Activated naive CD8-positive, alpha-beta T cell treated with anti-CD3 and anti-CD28 coated beads, Interleukin-2, amount 10 ng/mL, durations not matched to agents 7 days and 5 days (primary cell): ENCODE measurements at regions not wholly inside any gene's neighbourhood (a gene's known extent, or its start where the extent isn't known, plus 50 kb on each side); places are given as distances from the start of the nearest gene placed in this dataset.
A peak's percentile ranks its signal among the peaks of the same experiment; 100 is the strongest.

Experiments
- ATAC-seq: fragments of 150-1000 bp; cut with Tn5 transposase; one replicate; pipeline ENCODE4 v1.10.0; 2021; ENCODE audit warnings: low read depth, moderate library complexity
- POLR2A ChIA-PET: fragments of 350-600 bp; sonication (Branson Sonifier 250); formaldehyde crosslinking; loops from one replicate; lab custom pipeline; 2021; ENCODE audit warnings: antibody characterized with exemption; lab: Charles Lee
- DNase-seq: peaks from one replicate; pipeline ENCODE4 v3.0.0; 2021
- H3K27ac Mint-ChIP-seq: one replicate; pipeline ENCODE4 v1.8.0; 2022; ENCODE audit warnings: mild to moderate bottlenecking, mixed read lengths
- H3K27me3 Mint-ChIP-seq: one replicate; pipeline ENCODE4 v1.8.0; 2022; ENCODE audit warnings: mild to moderate bottlenecking, moderate library complexity, mixed read lengths
- H3K36me3 Mint-ChIP-seq: one replicate; pipeline ENCODE4 v1.8.0; 2021; ENCODE audit warnings: mild to moderate bottlenecking, mixed read lengths
- H3K4me1 Mint-ChIP-seq: one replicate; pipeline ENCODE4 v1.8.0; 2021; ENCODE audit warnings: mixed read lengths
- H3K4me3 Mint-ChIP-seq: one replicate; pipeline ENCODE4 v1.8.0; 2022; ENCODE audit warnings: mild to moderate bottlenecking, moderate library complexity, mixed read lengths
- H3K9me3 Mint-ChIP-seq: one replicate; pipeline ENCODE4 v1.8.0; 2021; ENCODE audit warnings: mixed read lengths

GRCh38 chr1:189834813-189835212 is 642.9 kb downstream of the BRINP3 start:
- Mint-ChIP-seq H3K9me3 (peaks cover 4% of the 10 kb centered on the region), H3K4me1 (no peaks in the 10 kb centered on the region), H3K27ac (no peak overlapping the region), H3K4me3 (no peak overlapping the region), H3K27me3 (no peaks in the 10 kb centered on the region), H3K36me3 (no peaks in the 10 kb centered on the region)
- no peak for ATAC-seq
- DNase-seq: no peak
- POLR2A ChIA-PET: no interaction called here

GRCh38 chr1:189847613-189848012 is 630.1 kb downstream of the BRINP3 start:
- Mint-ChIP-seq H3K4me3 (no peak overlapping the region), H3K4me1 (no peaks in the 10 kb centered on the region), H3K9me3 (peaks cover 1% of the 10 kb centered on the region), H3K27ac (no peak overlapping the region), H3K36me3 (no peaks in the 10 kb centered on the region), H3K27me3 (no peaks in the 10 kb centered on the region)
- POLR2A ChIA-PET: no interaction called here
- no peak for ATAC-seq
- DNase-seq: no peak

- Mint-ChIP-seq H3K36me3 (no peaks in the 10 kb centered on the region), H3K4me1 (no peaks in the 10 kb centered on the region), H3K27me3 (no peaks in the 10 kb centered on the region), H3K4me3 (no peak overlapping the region), H3K27ac (no peak overlapping the region), H3K9me3 (peaks cover 2% of the 10 kb centered on the region)
- no peak for ATAC-seq
- DNase-seq: no peak
- POLR2A ChIA-PET: no interaction called here
Observed at GRCh38 chr1:189851806-189852367, 625.8 kb downstream of the BRINP3 start.

GRCh38 chr1:189859385-189859977 is 618.2 kb downstream of the BRINP3 start:
- no peak overlapping the region for H3K4me3 Mint-ChIP-seq
- no peaks in the 10 kb centered on the region for H3K4me1 Mint-ChIP-seq
- DNase-seq: peak; percentile 25
- H3K36me3 Mint-ChIP-seq: no peaks in the 10 kb centered on the region
- ATAC-seq: no peak
- no peaks in the 10 kb centered on the region for H3K27me3 Mint-ChIP-seq
- H3K9me3 Mint-ChIP-seq: no peaks in the 10 kb centered on the region
- POLR2A ChIA-PET: no interaction called here
- no peak overlapping the region for H3K27ac Mint-ChIP-seq

- Mint-ChIP-seq H3K9me3 (no peaks in the 10 kb centered on the region), H3K27ac (no peak overlapping the region), H3K36me3 (no peaks in the 10 kb centered on the region), H3K4me1 (no peaks in the 10 kb centered on the region), H3K27me3 (no peaks in the 10 kb centered on the region), H3K4me3 (no peak overlapping the region)
- no peak for ATAC-seq
- DNase-seq: no peak
- POLR2A ChIA-PET: no interaction called here
Observed at GRCh38 chr1:189866606-189867005, 611.1 kb downstream of the BRINP3 start.

GRCh38 chr1:189868021-189868420 is 609.6 kb downstream of the BRINP3 start:
- no peaks in the 10 kb centered on the region for H3K36me3 Mint-ChIP-seq
- no peak for DNase-seq
- H3K4me1 Mint-ChIP-seq: no peaks in the 10 kb centered on the region
- no peak for ATAC-seq
- POLR2A ChIA-PET: no interaction called here
- no peaks in the 10 kb centered on the region for H3K9me3 Mint-ChIP-seq
- H3K27me3 Mint-ChIP-seq: no peaks in the 10 kb centered on the region
- H3K4me3 Mint-ChIP-seq: no peak overlapping the region
- H3K27ac Mint-ChIP-seq: no peak overlapping the region

- no peak for ATAC-seq
- Mint-ChIP-seq H3K4me1 (no peaks in the 10 kb centered on the region), H3K4me3 (no peak overlapping the region), H3K27me3 (no peaks in the 10 kb centered on the region), H3K9me3 (peaks cover 5% of the 10 kb centered on the region), H3K36me3 (no peaks in the 10 kb centered on the region), H3K27ac (no peak overlapping the region)
- POLR2A ChIA-PET: no interaction called here
- no peak for DNase-seq
Observed at GRCh38 chr1:189874715-189875435, 602.8 kb downstream of the BRINP3 start.

- Mint-ChIP-seq H3K4me3 (no peak overlapping the region), H3K9me3 (peaks cover 5% of the 10 kb centered on the region)
Observed at GRCh38 chr1:189880135-189880534, 597.5 kb downstream of the BRINP3 start.

GRCh38 chr1:189899686-189900425 is 577.8 kb downstream of the BRINP3 start:
- ATAC-seq: no peak

More at GRCh38 chr1:189880135-189880534, 597.5 kb downstream of the BRINP3 start:
- no peaks in the 10 kb centered on the region for H3K4me1 Mint-ChIP-seq
- H3K27ac Mint-ChIP-seq: no peak overlapping the region
- POLR2A ChIA-PET: no interaction called here
- DNase-seq (no peak), ATAC-seq (no peak)
- H3K27me3 Mint-ChIP-seq: no peaks in the 10 kb centered on the region
- H3K36me3 Mint-ChIP-seq: no peaks in the 10 kb centered on the region

GRCh38 chr1:189904509-189904908 is 573.2 kb downstream of the BRINP3 start:
- no peaks in the 10 kb centered on the region for H3K27me3 Mint-ChIP-seq
- no peak for DNase-seq
- H3K4me1 Mint-ChIP-seq: no peaks in the 10 kb centered on the region
- POLR2A ChIA-PET: no interaction called here
- ATAC-seq: no peak
- no peaks in the 10 kb centered on the region for H3K36me3 Mint-ChIP-seq
- no peak overlapping the region for H3K4me3 Mint-ChIP-seq
- no peak overlapping the region for H3K27ac Mint-ChIP-seq
- peaks cover 6% of the 10 kb centered on the region for H3K9me3 Mint-ChIP-seq

More at GRCh38 chr1:189899686-189900425, 577.8 kb downstream of the BRINP3 start:
- POLR2A ChIA-PET: no interaction called here
- no peak for DNase-seq
- Mint-ChIP-seq H3K27ac (no peak overlapping the region), H3K36me3 (no peaks in the 10 kb centered on the region), H3K9me3 (peaks cover 1% of the 10 kb centered on the region), H3K27me3 (no peaks in the 10 kb centered on the region), H3K4me3 (no peak overlapping the region), H3K4me1 (no peaks in the 10 kb centered on the region)

- no peak overlapping the region for H3K27ac Mint-ChIP-seq
- no peak overlapping the region for H3K4me3 Mint-ChIP-seq
- POLR2A ChIA-PET: no interaction called here
- ATAC-seq: no peak
- DNase-seq: no peak
- H3K4me1 Mint-ChIP-seq: no peaks in the 10 kb centered on the region
- H3K27me3 Mint-ChIP-seq: no peaks in the 10 kb centered on the region
- no peaks in the 10 kb centered on the region for H3K36me3 Mint-ChIP-seq
- H3K9me3 Mint-ChIP-seq: peaks cover 8% of the 10 kb centered on the region
Observed at GRCh38 chr1:189908113-189908512, 569.6 kb downstream of the BRINP3 start.

GRCh38 chr1:189921613-189922012 is 556.1 kb downstream of the BRINP3 start:
- ATAC-seq: no peak
- H3K27me3 Mint-ChIP-seq: no peaks in the 10 kb centered on the region

GRCh38 chr1:189927641-189928040 is 550.0 kb downstream of the BRINP3 start:
- no peak for DNase-seq
- H3K27ac Mint-ChIP-seq: no peak overlapping the region
- H3K4me3 Mint-ChIP-seq: no peak overlapping the region
- ATAC-seq: no peak
- H3K4me1 Mint-ChIP-seq: no peaks in the 10 kb centered on the region
- peaks cover 19% of the 10 kb centered on the region for H3K9me3 Mint-ChIP-seq
- no peaks in the 10 kb centered on the region for H3K27me3 Mint-ChIP-seq
- POLR2A ChIA-PET: no interaction called here
- H3K36me3 Mint-ChIP-seq: no peaks in the 10 kb centered on the region

More at GRCh38 chr1:189921613-189922012, 556.1 kb downstream of the BRINP3 start:
- H3K27ac Mint-ChIP-seq: no peak overlapping the region
- no peaks in the 10 kb centered on the region for H3K36me3 Mint-ChIP-seq
- H3K4me1 Mint-ChIP-seq: no peaks in the 10 kb centered on the region
- H3K9me3 Mint-ChIP-seq: peaks cover 16% of the 10 kb centered on the region
- POLR2A ChIA-PET: no interaction called here
- DNase-seq: no peak
- H3K4me3 Mint-ChIP-seq: no peak overlapping the region
